Small intestine (tissue), 7 donors: ENCODE measurements at regions not wholly inside any gene's neighbourhood (a gene's known extent, or its start where the extent isn't known, plus 50 kb on each side); places are given as distances from the start of the nearest gene placed in this dataset.

Experiments used
- DNase-seq, 2 donors: peaks; one replicate each; pipeline versions ENCODE4 v3.0.0 to v3.0.0-alpha.2; 2013
- FAIRE-seq: peaks from 2 replicates; lab custom pipeline; 2012; peaks lifted over from hg19 to GRCh38; lab: Jason Lieb, UNC
- H3K27ac ChIP-seq, 3 donors: one replicate each; pipeline ENCODE4 v1.5.1; 2013; ENCODE audit warnings: low read length in 2 of 3, mild to moderate bottlenecking in 2 of 3, control low read depth in 1 of 3, inconsistent platforms in 1 of 3, low read depth in 1 of 3, moderate library complexity in 1 of 3
- H3K27me3 ChIP-seq, 3 donors: one replicate each; pipeline ENCODE4 v1.6.1; 2013; ENCODE audit warnings: low read length in 3 of 3, inconsistent platforms in 1 of 3; ENCODE audit not compliant: control insufficient read depth in 3 of 3, insufficient read depth in 3 of 3
- H3K36me3 ChIP-seq, 3 donors: one replicate each; pipeline ENCODE4 v1.6.1; 2013; ENCODE audit warnings: low read length in 3 of 3, inconsistent platforms in 1 of 3, low read depth in 1 of 3, mild to moderate bottlenecking in 1 of 3, moderate library complexity in 1 of 3; ENCODE audit not compliant: control insufficient read depth in 3 of 3, insufficient read depth in 2 of 3
- H3K4me1 ChIP-seq, 3 donors: one replicate each; pipeline ENCODE4 v1.6.1; 2013; ENCODE audit warnings: low read length in 2 of 3, inconsistent platforms in 1 of 3, low read depth in 1 of 3, mild to moderate bottlenecking in 1 of 3, moderate library complexity in 1 of 3; ENCODE audit not compliant: control insufficient read depth in 3 of 3, insufficient read depth in 2 of 3
- H3K4me3 ChIP-seq, 3 donors: one replicate each; pipeline ENCODE4 v1.5.1; 2013; ENCODE audit warnings: low read length in 3 of 3, control low read depth in 1 of 3, inconsistent platforms in 1 of 3, low read depth in 1 of 3, mild to moderate bottlenecking in 1 of 3, moderate library complexity in 1 of 3
- H3K9me3 ChIP-seq, 2 donors: one replicate each; pipeline ENCODE4 v1.6.1; 2013; ENCODE audit warnings: low read depth in 1 of 2, low read length in 1 of 2; ENCODE audit not compliant: control insufficient read depth in 2 of 2, insufficient read depth in 1 of 2
- WGBS, 3 donors: extraction: QIAGEN DNeasy Blood & Tissue Kit; methylation state at CpG; one replicate each; pipeline ENCODE4 v1.1.7; 2013; 5-methylcytosine and 5-hydroxymethylcytosine counted together
- donor health status: healthy with polysubstance abuse.
- donor health status: control.
- donor health status: control.
- donor health status: Bipolar disorder and iron deficiency.
- donor health status: healthy.

DNA sequence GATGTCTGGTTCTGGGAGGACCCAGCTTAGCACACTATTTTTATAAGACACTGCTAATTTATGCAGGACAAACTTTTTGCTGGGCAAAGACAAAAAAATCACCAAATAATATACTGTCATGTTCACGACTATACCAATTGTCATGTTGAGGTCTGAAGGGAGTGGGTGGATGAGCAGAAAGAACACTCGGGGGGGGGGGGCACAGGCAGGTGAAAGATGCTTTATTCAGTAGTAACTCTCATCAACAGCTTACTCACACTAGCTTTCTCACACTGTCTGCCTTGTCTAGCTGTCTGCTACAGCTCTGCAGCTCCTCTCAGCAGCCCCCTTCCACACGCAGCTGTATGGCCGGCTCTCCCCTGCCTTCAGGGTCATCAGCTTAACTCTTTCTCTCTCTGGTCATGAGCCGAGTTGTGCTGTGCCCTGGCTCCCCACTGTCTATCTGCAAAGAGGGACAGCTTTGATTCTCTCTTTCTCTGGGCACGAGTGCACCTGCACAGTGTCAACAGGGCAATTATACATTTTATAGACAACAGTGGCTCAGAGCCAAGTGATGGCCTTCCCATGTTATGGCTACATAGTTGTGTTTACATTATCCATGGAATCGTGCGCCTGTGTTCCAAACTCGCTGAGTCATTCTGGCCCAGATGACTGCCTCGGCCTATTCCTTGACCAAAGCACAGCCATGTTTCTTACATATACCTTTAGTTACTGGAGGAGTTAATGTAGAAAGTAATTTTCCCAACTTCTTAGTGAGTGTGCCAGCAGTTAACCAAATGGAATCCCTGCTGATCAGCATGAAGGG, 187.7 kb upstream of the PRSS16 start:
- peaks cover 0 to 4% (median 0%) of the 10 kb centered on the region in 3 donors for H3K27me3 ChIP-seq
- H3K27ac ChIP-seq = no peak overlapping the region
- peak in 1 of 2 donors; percentile 11 for DNase-seq
- H3K9me3 ChIP-seq = no peaks in the 10 kb centered on the region
- no peaks in the 10 kb centered on the region for H3K4me1 ChIP-seq
- no peaks in the 10 kb centered on the region for H3K36me3 ChIP-seq
- H3K4me3 ChIP-seq = no peak overlapping the region
- WGBS, 3 donors = 55 to 57% (median 55%) methylated on average over 10 of the region's 10 CpGs
- no peak for FAIRE-seq

DNA sequence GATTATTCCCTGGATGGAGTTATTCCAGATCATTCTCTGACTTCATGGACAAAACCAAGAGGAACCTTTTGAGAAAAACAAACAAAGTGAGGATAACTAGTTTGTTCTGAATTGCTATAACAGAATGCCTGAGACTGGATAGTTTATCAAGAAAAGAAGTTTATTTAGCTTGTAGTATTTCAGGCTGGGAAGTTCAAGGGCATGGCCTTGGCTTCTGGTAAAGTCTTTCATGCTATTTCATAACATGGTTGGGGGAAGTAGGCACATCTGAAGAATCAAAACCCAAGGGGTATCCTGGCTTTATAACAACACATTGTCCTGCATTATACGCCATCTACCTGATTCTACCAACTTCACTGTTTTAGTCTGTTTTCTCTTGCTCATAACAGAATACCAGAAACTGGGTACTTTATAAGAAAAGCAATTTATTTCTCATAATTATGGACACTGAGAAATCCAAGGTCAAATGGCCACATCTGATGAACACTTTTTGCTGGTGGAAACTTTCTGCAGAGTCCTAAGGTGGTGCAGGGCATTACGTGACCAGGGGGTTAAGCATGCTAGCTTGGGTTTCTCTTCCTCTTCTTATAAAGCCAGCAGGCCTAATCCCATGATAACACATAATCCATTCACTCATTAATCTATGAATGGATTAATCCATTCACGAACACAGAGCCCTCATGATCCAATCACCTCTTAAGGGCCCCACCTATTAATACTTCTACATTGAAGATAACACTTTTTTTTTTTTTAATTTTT, 186.1 kb upstream of the PRSS16 start:
- no peaks in the 10 kb centered on the region for H3K9me3 ChIP-seq
- no peaks in the 10 kb centered on the region for H3K27me3 ChIP-seq
- no peak overlapping the region for H3K4me3 ChIP-seq
- no peak overlapping the region for H3K27ac ChIP-seq
- H3K4me1 ChIP-seq = no peaks in the 10 kb centered on the region
- DNase-seq = no peak
- WGBS, 3 donors = 76 to 89% (median 86%) methylated on average over 3 of the region's 3 CpGs
- H3K36me3 ChIP-seq = no peaks in the 10 kb centered on the region
- FAIRE-seq = no peak

DNA sequence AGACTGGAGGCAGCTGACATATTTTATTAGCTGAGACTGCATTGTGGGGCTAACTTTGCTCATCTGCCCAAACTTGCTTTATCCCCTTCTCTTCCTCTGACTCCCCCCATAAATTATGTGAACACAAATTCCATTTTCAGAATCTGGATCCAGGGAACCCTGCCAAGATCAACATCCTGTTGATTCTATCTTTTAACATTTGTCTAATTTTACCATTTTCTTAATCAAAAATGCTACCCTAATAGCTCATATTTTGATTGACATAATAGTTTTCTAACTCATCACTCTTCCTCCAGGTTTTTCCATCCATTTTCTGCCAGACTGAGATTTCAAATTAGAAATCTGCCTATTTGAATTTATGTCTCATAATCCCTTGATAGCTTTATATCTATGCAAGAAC, 184.7 kb upstream of the PRSS16 start:
- Histone ChIP-seq H3K27ac (no peak overlapping the region), H3K36me3 (no peaks in the 10 kb centered on the region), H3K4me1 (no peaks in the 10 kb centered on the region), H3K27me3 (no peaks in the 10 kb centered on the region), H3K9me3 (no peaks in the 10 kb centered on the region), H3K4me3 (no peak overlapping the region)
- FAIRE-seq (no peak), DNase-seq (no peak)

GRCh38 chr6:27065183-27065582, 182.3 kb upstream of the PRSS16 start:
- Histone ChIP-seq H3K4me3 (no peak overlapping the region), H3K4me1 (no peaks in the 10 kb centered on the region), H3K27ac (no peak overlapping the region), H3K36me3 (no peaks in the 10 kb centered on the region), H3K27me3 (no peaks in the 10 kb centered on the region), H3K9me3 (no peaks in the 10 kb centered on the region)
- FAIRE-seq (no peak), DNase-seq (no peak)
- 85 to 87% (median 85%) methylated on average over 3 of the region's 3 CpGs for WGBS, 3 donors

GRCh38 chr6:27066381-27066780, 181.1 kb upstream of the PRSS16 start:
- H3K27me3 ChIP-seq = no peaks in the 10 kb centered on the region
- no peak overlapping the region for H3K4me3 ChIP-seq
- DNase-seq = no peak
- 29 to 31% (median 30%) methylated on average over 4 of the region's 4 CpGs for WGBS, 3 donors
- no peaks in the 10 kb centered on the region for H3K4me1 ChIP-seq
- H3K36me3 ChIP-seq = no peaks in the 10 kb centered on the region
- no peak for FAIRE-seq
- H3K27ac ChIP-seq = no peak overlapping the region
- no peaks in the 10 kb centered on the region for H3K9me3 ChIP-seq

DNA sequence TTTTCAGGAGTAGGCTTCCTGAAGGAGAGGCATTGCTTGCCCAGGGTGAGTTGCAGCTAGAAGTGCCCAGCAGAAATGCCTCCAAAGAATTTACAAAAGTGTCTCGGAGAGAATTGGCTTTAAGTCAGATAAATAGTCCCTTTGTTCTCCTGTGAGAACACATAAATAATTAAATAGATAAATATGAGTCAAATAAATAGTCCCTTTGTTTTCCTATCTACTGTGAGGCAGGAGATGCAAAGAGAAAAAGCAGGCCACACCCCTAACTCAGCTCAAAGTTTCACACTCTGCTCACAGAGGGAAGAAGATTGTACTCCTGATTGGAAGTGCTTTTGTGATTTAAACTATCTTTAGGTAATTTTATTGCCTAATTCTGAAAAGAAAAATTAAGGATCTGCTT, 180.7 kb upstream of the PRSS16 start:
- H3K27me3 ChIP-seq = no peaks in the 10 kb centered on the region
- no peaks in the 10 kb centered on the region for H3K36me3 ChIP-seq
- FAIRE-seq = no peak
- no peak overlapping the region for H3K27ac ChIP-seq
- no peak for DNase-seq
- H3K4me3 ChIP-seq = no peak overlapping the region
- 11 to 46% (median 45%) methylated on average over 1 of the region's 1 CpG for WGBS, 3 donors
- H3K4me1 ChIP-seq = no peaks in the 10 kb centered on the region
- no peaks in the 10 kb centered on the region for H3K9me3 ChIP-seq

GRCh38 chr6:27073441-27073840, 174.1 kb upstream of the PRSS16 start:
- H3K4me3 ChIP-seq = no peak overlapping the region
- no peaks in the 10 kb centered on the region for H3K4me1 ChIP-seq
- H3K9me3 ChIP-seq = no peaks in the 10 kb centered on the region
- no peak for FAIRE-seq
- H3K27me3 ChIP-seq = peaks cover 0 to 4% (median 3%) of the 10 kb centered on the region in 3 donors
- 80 to 87% (median 86%) methylated on average over 3 of the region's 3 CpGs for WGBS, 3 donors
- H3K27ac ChIP-seq = no peak overlapping the region
- no peak for DNase-seq
- no peaks in the 10 kb centered on the region for H3K36me3 ChIP-seq

- Histone ChIP-seq H3K4me3 (no peak overlapping the region), H3K9me3 (no peaks in the 10 kb centered on the region), H3K4me1 (no peaks in the 10 kb centered on the region), H3K36me3 (no peaks in the 10 kb centered on the region), H3K27me3 (peaks cover 0 to 4% (median 3%) of the 10 kb centered on the region in 3 donors), H3K27ac (no peak overlapping the region)
- 19 to 43% (median 24%) methylated on average over 1 of the region's 1 CpG for WGBS, 3 donors
- DNase-seq (no peak), FAIRE-seq (no peak)
Observed at GRCh38 chr6:27076116-27076515, 171.4 kb upstream of the PRSS16 start.
